ENCODE measurements at regions not wholly inside any gene's neighbourhood (a gene's known extent, or its start where the extent isn't known, plus 50 kb on each side); places are given as distances from the start of the nearest gene placed in this dataset.

GRCh38 chr9:26744191-26744965, 148.2 kb downstream of the CAAP1 start:
- intact Hi-C loops (cut with DNase I) = loop anchor here in 2 of 3 donors (5.0 to 10.0 kb wide), 2 partner anchors 230 to 233 kb away; no protein-coding TSS in a partner anchor
- peak; percentile 54 for FAIRE-seq
- H3K9me3 ChIP-seq = no peaks in the 10 kb centered on the region
- H3K36me3 ChIP-seq = no peaks in the 10 kb centered on the region
- no peak overlapping the region for H3K4me3 ChIP-seq
- H3K27me3 ChIP-seq = no peaks in the 10 kb centered on the region
- TF ChIP-seq, protein P1, sequence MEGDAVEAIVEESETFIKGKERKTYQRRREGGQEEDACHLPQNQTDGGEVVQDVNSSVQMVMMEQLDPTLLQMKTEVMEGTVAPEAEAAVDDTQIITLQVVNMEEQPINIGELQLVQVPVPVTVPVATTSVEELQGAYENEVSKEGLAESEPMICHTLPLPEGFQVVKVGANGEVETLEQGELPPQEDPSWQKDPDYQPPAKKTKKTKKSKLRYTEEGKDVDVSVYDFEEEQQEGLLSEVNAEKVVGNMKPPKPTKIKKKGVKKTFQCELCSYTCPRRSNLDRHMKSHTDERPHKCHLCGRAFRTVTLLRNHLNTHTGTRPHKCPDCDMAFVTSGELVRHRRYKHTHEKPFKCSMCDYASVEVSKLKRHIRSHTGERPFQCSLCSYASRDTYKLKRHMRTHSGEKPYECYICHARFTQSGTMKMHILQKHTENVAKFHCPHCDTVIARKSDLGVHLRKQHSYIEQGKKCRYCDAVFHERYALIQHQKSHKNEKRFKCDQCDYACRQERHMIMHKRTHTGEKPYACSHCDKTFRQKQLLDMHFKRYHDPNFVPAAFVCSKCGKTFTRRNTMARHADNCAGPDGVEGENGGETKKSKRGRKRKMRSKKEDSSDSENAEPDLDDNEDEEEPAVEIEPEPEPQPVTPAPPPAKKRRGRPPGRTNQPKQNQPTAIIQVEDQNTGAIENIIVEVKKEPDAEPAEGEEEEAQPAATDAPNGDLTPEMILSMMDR (IDR thresholded peaks at IDR 0.05) = peak; percentile 45 to 85 (median 65)
- no peak overlapping the region for H3K27ac ChIP-seq
- ATAC-seq = peak in 2 of 4 donors; percentile 43 to 46
- WGBS, 2 donors = 17 to 26% methylated on average over 2 of the region's 2 CpGs
- DNase-seq = no peak
- H3K4me1 ChIP-seq = no peaks in the 10 kb centered on the region

GRCh38 chr9:26742828-26743476, 149.7 kb downstream of the CAAP1 start:
- TF ChIP-seq, protein P1 (IDR thresholded peaks at IDR 0.05) = no peak
- H3K4me3 ChIP-seq = no peak overlapping the region
- no peaks in the 10 kb centered on the region for H3K4me1 ChIP-seq
- DNase-seq (no peak), ATAC-seq (no peak), FAIRE-seq (no peak)
- no peaks in the 10 kb centered on the region for H3K36me3 ChIP-seq
- intact Hi-C loops (cut with DNase I) = loop anchor here in 2 of 3 donors (5.0 to 10.0 kb wide), 2 partner anchors 232 to 234 kb away; no protein-coding TSS in a partner anchor
- no peak overlapping the region for H3K27ac ChIP-seq
- 9 to 24% methylated on average over 2 of the region's 2 CpGs for WGBS, 2 donors
- no peaks in the 10 kb centered on the region for H3K27me3 ChIP-seq
- H3K9me3 ChIP-seq = no peaks in the 10 kb centered on the region

DNA sequence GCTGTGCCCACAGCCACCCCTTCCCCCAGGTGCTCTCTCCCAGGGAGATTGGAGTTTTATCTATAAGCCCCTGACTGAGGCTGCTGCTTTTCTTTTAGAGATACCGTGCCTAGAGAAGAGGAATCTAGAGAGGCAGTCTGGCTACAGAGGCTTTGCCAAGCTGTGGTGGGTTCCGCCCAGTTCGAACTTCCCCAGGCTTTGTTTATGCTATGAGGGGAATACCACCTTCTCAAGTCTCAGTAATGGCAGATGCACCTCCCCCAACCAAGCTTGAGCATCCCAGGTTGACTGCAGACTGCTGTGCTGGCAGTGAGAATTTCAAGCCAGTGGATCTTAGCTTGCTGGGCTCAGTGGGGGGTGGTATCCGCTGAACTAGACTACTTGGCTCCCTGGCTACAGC, 157.4 kb downstream of the CAAP1 start:
- H3K27ac ChIP-seq = no peak overlapping the region
- ATAC-seq (no peak), FAIRE-seq (no peak), DNase-seq (no peak)
- H3K4me3 ChIP-seq = no peak overlapping the region
- TF ChIP-seq, protein P1 (IDR thresholded peaks at IDR 0.05) = no peak
- 74 to 89% methylated on average over 4 of the region's 4 CpGs for WGBS, 2 donors
- H3K4me1 ChIP-seq = no peaks in the 10 kb centered on the region
- no peaks in the 10 kb centered on the region for H3K27me3 ChIP-seq
- H3K36me3 ChIP-seq = no peaks in the 10 kb centered on the region
- intact Hi-C loops (cut with DNase I) = no loop called here
- no peaks in the 10 kb centered on the region for H3K9me3 ChIP-seq

GRCh38 chr9:26729187-26729586, 163.4 kb downstream of the CAAP1 start:
- Histone ChIP-seq H3K27me3 (no peaks in the 10 kb centered on the region), H3K4me1 (no peaks in the 10 kb centered on the region), H3K4me3 (no peak overlapping the region), H3K9me3 (no peaks in the 10 kb centered on the region), H3K27ac (no peak overlapping the region), H3K36me3 (no peaks in the 10 kb centered on the region)
- 70 to 83% methylated on average over 3 of the region's 3 CpGs for WGBS, 2 donors
- TF ChIP-seq, protein P1 (IDR thresholded peaks at IDR 0.05) = no peak
- intact Hi-C loops (cut with DNase I) = no loop called here
- FAIRE-seq = no peak
- no peak for ATAC-seq
- DNase-seq = no peak

GRCh38 chr9:26727471-26727870, 165.1 kb downstream of the CAAP1 start:
- TF ChIP-seq, protein P1 (IDR thresholded peaks at IDR 0.05) = no peak
- DNase-seq (no peak), FAIRE-seq (no peak), ATAC-seq (no peak)
- intact Hi-C loops (cut with DNase I) = no loop called here
- H3K27me3 ChIP-seq = no peaks in the 10 kb centered on the region
- no peaks in the 10 kb centered on the region for H3K4me1 ChIP-seq
- H3K27ac ChIP-seq = no peak overlapping the region
- no peaks in the 10 kb centered on the region for H3K9me3 ChIP-seq
- WGBS, 2 donors = 60 to 72% methylated on average over 3 of the region's 3 CpGs
- H3K4me3 ChIP-seq = no peak overlapping the region
- H3K36me3 ChIP-seq = no peaks in the 10 kb centered on the region

Data from pancreas (tissue), 10 donors.